Dermis blood vessel endothelial cell (primary cell): ENCODE measurements at regions not wholly inside any gene's neighbourhood (a gene's known extent, or its start where the extent isn't known, plus 50 kb on each side); places are given as distances from the start of the nearest gene placed in this dataset.
"Not testable (repeated sequence)": the region's sequence is repeated elsewhere in the genome, so short reads cannot be mapped to it uniquely, and the experiment has no call there.

Experiments
- DNase-seq: peaks from one replicate; pipeline ENCODE4 v3.0.0; 2010

DNA sequence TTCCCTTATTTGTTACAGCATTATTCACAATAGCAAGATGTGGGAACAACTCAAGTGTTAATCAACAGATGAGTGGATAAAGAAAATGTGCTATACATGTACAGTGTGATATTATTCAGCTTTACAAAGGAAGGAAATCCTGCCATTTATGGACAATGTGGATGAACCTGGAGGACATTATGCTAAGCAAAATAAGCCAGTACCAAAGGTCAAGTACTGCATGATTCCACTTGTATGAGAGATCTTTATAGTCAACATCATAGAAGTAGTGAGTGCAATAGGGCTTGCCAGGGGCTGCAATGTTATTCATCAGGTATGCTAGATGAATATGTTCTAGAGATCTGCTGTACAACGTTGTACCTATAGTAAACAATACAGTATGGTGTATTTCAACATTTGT lies 138.5 kb upstream of the AGR3 start:
- DNase-seq: peak; percentile 65

DNA sequence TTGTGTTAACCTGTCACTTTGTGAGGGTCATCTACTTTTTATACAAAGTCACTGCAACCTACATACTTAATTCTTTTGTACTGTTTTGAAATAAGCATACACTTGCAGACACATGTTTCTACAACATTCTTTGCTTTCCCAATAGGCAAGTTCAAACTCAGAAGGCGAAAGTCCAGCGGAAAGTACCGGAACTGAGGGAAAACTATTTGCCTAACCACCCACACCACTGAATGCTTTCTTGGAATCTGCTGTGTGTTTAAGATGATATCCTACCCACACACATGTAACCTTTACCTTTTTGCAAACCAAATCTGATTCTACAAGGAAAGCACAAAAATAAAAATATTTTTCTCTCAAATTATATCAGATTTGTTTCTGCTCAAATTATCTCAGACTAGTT lies 139.4 kb upstream of the AGR3 start:
- DNase-seq: no peak

GRCh38 chr7:17022920-17023319 lies 141.1 kb upstream of the AGR3 start:
- DNase-seq: no peak

- DNase-seq: no peak
Observed at GRCh38 chr7:17026269-17026668, 144.5 kb upstream of the AGR3 start.

- DNase-seq: no peak
Observed at GRCh38 chr7:17027143-17027788, 145.5 kb upstream of the AGR3 start.

DNA sequence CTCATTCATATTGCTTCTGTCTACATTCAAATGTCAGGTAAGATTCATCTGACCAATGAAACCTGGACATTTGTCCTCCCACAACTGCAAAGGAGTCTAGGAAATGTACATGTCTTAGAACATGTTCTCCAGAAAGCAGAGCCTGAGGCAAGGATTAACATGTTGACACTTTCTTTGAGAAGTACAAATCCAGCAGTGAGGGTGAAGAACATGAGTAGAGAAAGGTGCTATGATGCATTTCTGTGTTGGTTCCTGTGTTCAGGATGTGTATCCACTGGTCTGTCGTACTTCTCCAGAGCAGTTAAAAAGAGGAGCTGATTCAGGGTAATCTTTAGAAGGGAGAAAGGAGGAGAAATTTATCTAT lies 146.0 kb upstream of the AGR3 start:
- no peak for DNase-seq

DNA sequence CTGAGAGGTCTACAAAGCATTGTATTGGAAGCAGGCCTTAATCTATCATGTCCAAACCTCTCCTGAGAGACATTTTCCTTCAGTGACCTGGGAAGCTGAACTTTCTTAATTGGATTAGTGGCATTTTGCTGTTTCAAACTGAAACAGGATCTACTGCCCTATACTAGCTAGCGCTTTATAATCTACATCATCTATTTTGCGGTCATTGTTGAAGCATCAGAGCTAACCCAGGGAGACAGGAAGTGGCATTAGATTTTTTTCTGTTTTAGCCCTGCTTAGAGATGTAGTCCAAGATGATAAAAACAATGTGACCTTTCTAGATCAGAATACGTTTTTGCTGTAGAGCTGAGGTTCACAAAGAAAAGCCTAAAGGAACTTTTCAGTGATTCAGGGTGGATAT lies 147.4 kb upstream of the AGR3 start:
- DNase-seq: no peak

DNA sequence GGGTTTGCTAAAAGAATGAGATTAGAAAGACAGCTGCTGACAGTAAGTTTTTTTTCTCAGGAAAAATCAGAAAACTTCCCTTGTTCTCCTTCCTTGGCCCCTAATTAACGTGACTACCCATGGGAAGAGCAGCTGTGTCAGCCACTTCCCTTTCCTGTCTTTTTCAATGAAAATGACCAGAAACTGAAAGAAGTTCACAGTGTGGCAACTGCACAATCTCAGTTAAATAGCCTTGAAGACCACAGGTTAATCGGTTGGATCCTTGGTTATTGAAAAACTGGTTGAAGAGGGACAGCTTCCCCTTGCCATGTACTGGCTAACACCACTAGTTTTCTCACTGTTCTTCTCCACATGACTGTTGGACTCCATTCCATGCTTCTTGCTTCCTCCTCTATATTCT lies 148.8 kb upstream of the AGR3 start:
- peak; percentile 60 for DNase-seq

GRCh38 chr7:17031906-17032551 lies 150.2 kb upstream of the AGR3 start:
- DNase-seq: no peak

GRCh38 chr7:17033245-17033644 lies 151.5 kb upstream of the AGR3 start:
- DNase-seq: no peak

GRCh38 chr7:17036584-17036983 lies 154.8 kb upstream of the AGR3 start:
- no peak for DNase-seq

GRCh38 chr7:17037356-17037755 lies 155.6 kb upstream of the AGR3 start:
- DNase-seq: no peak

DNA sequence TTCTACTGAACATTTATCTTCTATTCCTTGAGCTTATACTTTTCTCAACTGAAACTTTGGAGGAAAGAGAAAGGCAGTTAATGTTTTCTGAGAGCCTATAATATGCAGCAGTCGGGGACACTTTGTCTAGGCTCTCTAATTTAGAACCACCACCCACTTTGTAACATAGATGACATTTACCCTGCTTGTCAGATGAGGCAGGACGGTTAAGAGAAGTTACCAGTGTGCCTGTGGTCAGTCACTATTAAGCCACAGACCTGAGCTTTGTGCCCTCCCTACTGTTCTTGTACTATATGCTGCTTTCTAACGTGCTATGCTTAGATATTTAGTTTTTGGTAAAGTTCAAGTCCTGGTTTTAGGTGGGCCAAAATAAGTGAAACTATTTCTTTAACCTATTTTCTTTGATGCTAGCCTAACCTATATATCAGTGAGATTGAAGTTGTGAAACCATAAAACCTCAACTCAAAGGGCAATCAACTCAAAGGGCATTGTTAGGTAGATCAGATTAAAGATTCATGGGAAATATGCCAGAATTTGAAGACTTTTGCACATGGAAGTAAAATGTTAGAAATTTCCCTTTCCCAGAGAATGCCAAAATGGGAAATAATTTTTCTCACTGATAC lies 156.5 kb upstream of the AGR3 start:
- no peak for DNase-seq

DNA sequence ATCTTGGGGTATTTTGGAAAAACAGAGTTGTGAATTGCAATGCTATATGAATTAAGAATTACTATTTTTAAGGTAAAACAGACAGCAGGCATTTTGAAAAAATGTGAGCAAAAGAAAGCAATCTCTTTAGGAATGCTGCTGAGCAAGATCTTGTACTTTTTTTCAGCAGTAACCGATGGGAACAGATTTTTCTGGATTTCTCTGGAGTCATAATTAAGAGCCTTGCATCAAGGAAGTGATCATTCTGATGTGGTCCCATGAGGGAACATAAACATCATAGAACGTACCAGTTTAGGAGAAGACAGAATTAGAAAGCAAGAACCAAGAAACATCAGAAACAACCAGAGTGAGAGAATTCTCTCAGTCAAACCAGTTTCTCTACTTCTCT lies 157.0 kb upstream of the AGR3 start:
- DNase-seq: no peak

- DNase-seq: no peak
Observed at GRCh38 chr7:17039372-17039771, 157.6 kb upstream of the AGR3 start.

- peak; percentile 51 for DNase-seq
Observed at GRCh38 chr7:17040716-17041115, 158.9 kb upstream of the AGR3 start.

DNA sequence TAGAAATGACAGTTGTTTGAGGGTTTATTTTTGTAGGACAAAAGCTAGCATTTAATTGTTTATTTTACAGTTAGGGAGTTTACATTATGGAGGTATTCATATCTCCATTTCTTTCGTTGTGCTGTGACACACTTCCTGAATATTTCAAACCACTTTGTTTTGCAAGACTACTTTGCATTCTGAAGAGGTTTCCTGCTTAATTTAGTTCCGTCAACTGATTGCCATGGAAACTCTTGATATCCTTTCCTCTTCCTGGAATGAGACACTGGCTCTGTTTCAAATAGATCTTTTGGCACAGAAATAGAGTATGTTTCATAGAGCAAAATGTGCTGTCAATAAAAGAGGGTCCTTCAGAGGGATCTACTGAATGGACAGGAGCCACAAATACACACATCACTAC lies 159.5 kb upstream of the AGR3 start:
- peak; percentile 96 for DNase-seq

GRCh38 chr7:17042211-17042610 lies 160.4 kb upstream of the AGR3 start:
- peak; percentile 26 for DNase-seq

DNA sequence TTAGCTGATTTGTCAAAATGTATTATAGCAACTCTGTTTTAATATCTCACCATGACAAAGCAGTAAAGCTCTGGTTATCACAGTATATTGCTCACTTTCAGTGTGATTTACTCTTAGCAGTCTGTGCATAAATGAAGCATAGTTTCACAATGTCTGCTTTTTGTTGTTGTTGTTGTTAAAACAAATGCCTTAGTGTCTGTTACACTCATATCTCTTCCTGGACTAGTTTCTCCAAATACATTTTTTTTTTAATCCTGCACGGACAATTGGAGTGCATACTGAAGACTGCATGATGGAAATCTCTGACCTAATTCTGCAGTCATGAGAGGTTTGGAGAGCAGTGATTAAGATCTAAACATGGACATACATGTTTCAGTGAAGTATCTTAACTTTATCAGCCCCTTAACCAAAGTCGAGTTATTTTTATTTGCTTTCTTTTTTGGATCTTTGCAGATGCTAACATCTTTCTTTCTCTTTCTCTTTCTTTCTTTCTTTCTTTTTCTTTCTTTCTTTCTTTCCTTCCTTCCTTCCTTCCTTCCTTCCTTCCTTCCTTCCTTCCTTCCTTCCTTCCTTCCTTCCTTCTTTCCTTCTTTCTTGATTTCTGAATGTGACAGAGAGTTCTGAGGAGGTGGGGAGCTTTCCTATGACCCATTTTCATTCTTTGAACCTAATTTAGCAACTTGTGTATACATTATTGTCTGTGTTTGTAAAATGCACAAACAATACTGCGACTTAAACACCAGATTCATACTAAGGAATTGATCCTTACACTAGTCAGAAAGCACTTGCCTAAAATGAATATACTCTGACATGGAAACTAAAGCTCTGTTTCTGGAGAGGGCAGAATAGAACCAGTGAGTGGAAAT lies 161.5 kb upstream of the AGR3 start:
- peak; percentile 47 for DNase-seq

DNA sequence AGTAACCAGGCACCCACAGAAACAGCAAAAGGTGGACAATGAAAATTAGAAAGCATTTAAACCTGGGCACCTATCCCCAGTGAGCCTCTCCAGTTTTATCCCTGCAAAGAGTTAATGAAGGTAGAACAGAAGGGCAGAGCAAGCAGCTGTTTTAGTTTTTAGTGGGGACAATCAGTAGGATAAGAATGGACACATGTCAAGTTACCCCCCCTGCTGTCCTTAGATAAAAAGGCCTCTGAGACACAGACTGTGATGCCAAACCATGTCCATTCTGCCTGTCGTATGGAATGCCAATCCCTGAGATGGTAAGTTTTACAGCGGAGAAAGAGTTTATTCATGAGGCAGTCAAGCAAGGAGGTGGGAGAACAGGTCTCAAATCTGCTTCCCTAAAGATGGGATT lies 162.6 kb upstream of the AGR3 start:
- peak; percentile 26 for DNase-seq

GRCh38 chr7:17044861-17045260 lies 163.1 kb upstream of the AGR3 start:
- peak; percentile 18 for DNase-seq

- DNase-seq: no peak
Observed at GRCh38 chr7:17046259-17046658, 164.5 kb upstream of the AGR3 start.

- DNase-seq: no peak
Observed at GRCh38 chr7:17046666-17047065, 164.9 kb upstream of the AGR3 start.

GRCh38 chr7:17053164-17053563 lies 171.4 kb upstream of the AGR3 start:
- not testable (repeated sequence) for DNase-seq
